AG04449 (cell line): ENCODE measurements at regions not wholly inside any gene's neighbourhood (a gene's known extent, or its start where the extent isn't known, plus 50 kb on each side); places are given as distances from the start of the nearest gene placed in this dataset.
"Not testable (repeated sequence)": the region's sequence is repeated elsewhere in the genome, so short reads cannot be mapped to it uniquely, and the experiment has no call there.

Experiments used
- CTCF ChIA-PET: fragments of 350-600 bp; formaldehyde crosslinking; extraction: SDS; loops from one replicate; lab custom pipeline; 2021; ENCODE audit warnings: antibody characterized with exemption; lab: Yijun Ruan, JAX
- POLR2A ChIA-PET: fragments of 400-600, 350-600 bp; formaldehyde crosslinking; extraction: SDS; loops from one replicate; lab custom pipeline; 2020; ENCODE audit warnings: antibody characterized with exemption, inconsistent platforms; lab: Yijun Ruan, JAX
- DNase-seq: peaks from one replicate; pipeline ENCODE4 v3.0.0-alpha.2; 2010; ENCODE audit warnings: low read depth, low spot score
- H3K4me3 ChIP-seq: 2 replicates; pipeline ENCODE4 v1.5.1; 2011; ENCODE audit warnings: low read depth, mild to moderate bottlenecking, control low read depth, low read length
- CTCF ChIP-seq: IDR thresholded peaks from one replicate; pipeline ENCODE4 v1.5.1; 2011; ENCODE audit warnings: mild to moderate bottlenecking, moderate library complexity, low read length, control low read depth, inconsistent platforms; ENCODE audit not compliant: insufficient read depth; ENCODE audit errors: missing control alignments

GRCh38 chr14:52131640-52132320 lies 62.9 kb upstream of the NID2 start:
- ChIA-PET POLR2A (no interaction called here), CTCF (interaction anchor here (0.5 to 6.7 kb wide), 34 partner anchors 8 to 169 kb away, joined by 3 to 182 read pairs (median 4); no protein-coding TSS in a partner anchor)
- TF ChIP-seq CTCF, result peak; percentile 78
- H3K4me3 ChIP-seq, result no peak overlapping the region
- DNase-seq, result peak; percentile 72

GRCh38 chr14:52129721-52130120 lies 60.9 kb upstream of the NID2 start:
- no peak for DNase-seq
- CTCF ChIA-PET, result interaction anchor here (0.6 to 6.7 kb wide), 3 partner anchors 107 to 138 kb away, joined by 3 to 182 read pairs (median 3); no protein-coding TSS in a partner anchor
- POLR2A ChIA-PET, result no interaction called here
- H3K4me3 ChIP-seq, result no peak overlapping the region
- no peak for TF ChIP-seq CTCF

- POLR2A ChIA-PET, result no interaction called here
- TF ChIP-seq CTCF, result no peak
- no peak overlapping the region for H3K4me3 ChIP-seq
- DNase-seq, result no peak
- CTCF ChIA-PET, result interaction anchor here (0.7 kb wide), 1 partner anchor 9 kb away, joined by 3 read pairs; no protein-coding TSS in a partner anchor
Measured at GRCh38 chr14:52125885-52126284, 57.0 kb upstream of the NID2 start.

- H3K4me3 ChIP-seq, result no peak overlapping the region
- peak; percentile 42 for DNase-seq
- ChIA-PET CTCF (interaction anchor here (0.7 to 2.9 kb wide), 6 partner anchors 10 to 130 kb away, joined by 3 to 26 read pairs (median 3); no protein-coding TSS in a partner anchor), POLR2A (interaction anchor here (1.4 kb wide), 1 partner anchor 56 kb away, joined by 6 read pairs; the partner anchor contains the start of gene NID2)
- no peak for TF ChIP-seq CTCF
Measured at GRCh38 chr14:52124791-52125684, 56.2 kb upstream of the NID2 start.

- DNase-seq, POLR2A ChIA-PET, H3K4me3 ChIP-seq: not testable (repeated sequence)
- CTCF ChIA-PET, result interaction anchor here (1.6 kb wide), 1 partner anchor 126 kb away, joined by 4 read pairs; no protein-coding TSS in a partner anchor
Measured at GRCh38 chr14:52122163-52122562, 53.3 kb upstream of the NID2 start.

GRCh38 chr14:52121441-52121840 lies 52.6 kb upstream of the NID2 start:
- POLR2A ChIA-PET, result no interaction called here
- no peak for DNase-seq
- H3K4me3 ChIP-seq, result no peak overlapping the region
- TF ChIP-seq CTCF, result no peak
- CTCF ChIA-PET, result interaction anchor here (1.6 kb wide), 1 partner anchor 126 kb away, joined by 4 read pairs; no protein-coding TSS in a partner anchor
